Effector CD4-positive, alpha-beta T cell (primary cell): ENCODE measurements at regions not wholly inside any gene's neighbourhood (a gene's known extent, or its start where the extent isn't known, plus 50 kb on each side); places are given as distances from the start of the nearest gene placed in this dataset.
"Not testable (repeated sequence)": the region's sequence is repeated elsewhere in the genome, so short reads cannot be mapped to it uniquely, and the experiment has no call there.

Experiments used
- DNase-seq: peaks from one replicate; pipeline ENCODE4 v3.0.0-alpha.2; 2020

GRCh38 chr22:48919851-48920589, 907.7 kb downstream of the BRD1 start:
- DNase-seq: no peak

- no peak for DNase-seq
Observed at GRCh38 chr22:48919187-48919590, 908.5 kb downstream of the BRD1 start.

DNA sequence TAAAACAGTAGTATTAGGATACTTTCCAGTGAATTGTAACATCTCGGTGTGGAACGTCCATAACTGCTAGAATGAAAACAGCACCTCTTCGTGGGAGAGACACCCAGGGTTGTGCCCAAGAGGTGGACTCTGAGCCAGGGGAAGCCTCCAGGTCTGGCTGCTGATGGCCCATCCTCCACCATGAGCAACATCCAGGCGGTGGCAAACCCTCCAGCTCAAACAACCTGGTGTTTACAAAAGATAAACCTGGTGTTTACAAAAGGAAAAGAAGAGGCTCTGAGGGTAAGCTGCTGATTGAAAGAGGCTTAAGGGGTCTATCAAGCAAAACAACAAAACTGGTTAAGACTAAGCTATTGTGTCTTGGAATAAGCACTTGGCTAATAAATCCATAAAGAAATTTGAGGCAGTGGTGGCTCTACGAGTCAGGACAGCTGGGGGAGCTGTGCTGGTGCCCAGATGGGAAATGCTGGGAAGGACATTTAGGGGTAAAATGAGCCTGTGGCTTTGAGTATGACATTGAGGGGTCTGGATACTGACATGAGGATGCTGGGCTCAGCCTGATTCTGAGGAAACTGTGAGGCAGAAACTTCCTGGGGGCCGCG, 909.0 kb downstream of the BRD1 start:
- DNase-seq: no peak

- not testable (repeated sequence) for DNase-seq
Observed at GRCh38 chr22:48912356-48913066, 915.2 kb downstream of the BRD1 start.

GRCh38 chr22:48911647-48912046, 916.0 kb downstream of the BRD1 start:
- DNase-seq: not testable (repeated sequence)

GRCh38 chr22:48911067-48911466, 916.6 kb downstream of the BRD1 start:
- DNase-seq: not testable (repeated sequence)

DNA sequence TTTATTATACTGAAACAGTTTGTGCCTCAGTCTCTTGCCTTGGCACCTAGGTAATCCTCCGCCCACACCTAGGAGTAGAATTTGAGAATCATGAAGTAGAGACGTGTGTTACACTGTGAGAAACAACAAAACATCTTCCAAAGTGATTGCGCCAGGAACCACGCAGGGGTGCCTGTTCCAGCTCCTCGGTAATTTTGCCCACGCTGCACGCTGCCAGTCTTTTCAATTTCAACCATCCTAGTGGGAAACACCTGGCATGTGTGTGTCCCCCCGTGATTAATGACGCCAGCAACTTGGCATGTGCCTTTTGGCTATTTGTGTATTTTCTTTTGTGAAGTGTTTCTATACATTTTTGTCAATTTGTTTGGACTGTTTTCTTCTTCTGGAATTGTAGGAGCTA, 919.1 kb downstream of the BRD1 start:
- no peak for DNase-seq

GRCh38 chr22:48907591-48907990, 920.1 kb downstream of the BRD1 start:
- DNase-seq: no peak

DNA sequence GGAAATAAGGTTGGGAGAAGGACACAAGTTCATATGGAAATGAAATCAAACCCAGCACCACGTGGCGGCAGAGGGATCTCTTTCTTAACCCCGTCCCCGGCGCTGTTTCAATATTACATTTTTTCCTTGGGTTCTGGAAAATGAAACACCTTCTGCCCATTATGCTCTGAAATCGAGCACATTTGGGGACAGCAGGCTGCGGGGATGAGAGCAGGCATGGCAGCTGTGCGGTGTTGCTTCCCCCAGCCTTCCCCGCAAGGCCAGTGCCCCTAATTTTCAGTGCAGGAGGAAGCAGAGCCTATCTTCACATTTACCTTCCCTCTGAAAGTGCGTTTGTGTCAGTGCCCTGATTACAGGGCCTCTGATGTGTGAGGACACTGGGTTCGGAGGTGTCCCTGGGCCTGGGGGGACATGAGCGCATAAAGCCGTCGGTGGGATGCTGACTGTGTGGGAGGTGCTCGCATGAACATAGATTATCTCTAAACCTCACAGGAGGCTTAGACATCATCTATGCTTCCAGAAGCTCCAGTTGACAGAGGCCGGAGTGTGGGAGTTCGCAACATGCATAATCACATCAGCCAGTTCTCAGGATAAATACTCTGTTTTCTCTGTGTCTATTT, 921.3 kb downstream of the BRD1 start:
- no peak for DNase-seq

GRCh38 chr22:48905206-48905975, 922.3 kb downstream of the BRD1 start:
- no peak for DNase-seq

GRCh38 chr22:48902983-48903650, 924.6 kb downstream of the BRD1 start:
- DNase-seq: no peak

- no peak for DNase-seq
Observed at GRCh38 chr22:48902001-48902869, 925.4 kb downstream of the BRD1 start.

GRCh38 chr22:48901324-48901723, 926.3 kb downstream of the BRD1 start:
- DNase-seq: no peak

GRCh38 chr22:48900626-48901025, 927.0 kb downstream of the BRD1 start:
- DNase-seq: no peak

GRCh38 chr22:48900327-48900597, 927.4 kb downstream of the BRD1 start:
- DNase-seq: no peak

DNA sequence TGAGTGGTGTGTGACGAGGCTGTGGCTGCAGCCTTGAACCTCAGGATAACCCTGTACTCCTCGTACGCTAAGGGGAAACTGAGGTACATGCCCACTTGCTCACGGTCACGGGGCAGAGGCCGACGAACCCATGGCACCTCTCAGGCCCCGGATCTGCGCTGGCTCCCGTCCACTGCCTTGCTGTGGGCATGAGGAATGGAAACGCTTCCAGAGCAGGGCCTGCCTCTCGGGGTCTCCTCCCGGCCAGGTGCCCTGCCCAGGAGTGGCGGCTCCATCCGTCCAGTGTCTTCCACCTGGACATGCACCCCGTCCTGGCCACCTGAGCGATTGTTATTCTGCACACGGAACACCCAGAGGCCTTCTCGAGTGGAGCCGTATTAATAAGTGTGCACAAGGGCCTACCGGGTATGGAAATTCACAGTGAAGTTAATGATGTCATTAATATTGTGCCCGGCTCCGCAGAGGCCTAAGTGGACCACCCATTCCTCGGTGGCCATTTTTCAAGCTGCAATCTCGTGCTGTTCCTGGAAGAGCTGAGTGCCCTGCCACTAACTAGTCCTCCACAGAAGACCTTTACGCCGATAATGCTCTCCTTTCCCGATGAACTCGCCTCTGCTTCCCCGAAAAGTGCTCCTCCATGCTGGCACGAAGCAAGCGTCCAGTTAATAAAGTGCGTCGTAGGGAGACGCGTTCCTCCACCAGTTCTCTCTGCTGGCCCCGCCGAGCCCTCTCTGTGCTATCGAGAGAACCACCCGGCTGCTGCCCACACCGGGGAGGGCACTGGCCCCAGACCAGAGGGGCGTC, 927.9 kb downstream of the BRD1 start:
- no peak for DNase-seq

DNA sequence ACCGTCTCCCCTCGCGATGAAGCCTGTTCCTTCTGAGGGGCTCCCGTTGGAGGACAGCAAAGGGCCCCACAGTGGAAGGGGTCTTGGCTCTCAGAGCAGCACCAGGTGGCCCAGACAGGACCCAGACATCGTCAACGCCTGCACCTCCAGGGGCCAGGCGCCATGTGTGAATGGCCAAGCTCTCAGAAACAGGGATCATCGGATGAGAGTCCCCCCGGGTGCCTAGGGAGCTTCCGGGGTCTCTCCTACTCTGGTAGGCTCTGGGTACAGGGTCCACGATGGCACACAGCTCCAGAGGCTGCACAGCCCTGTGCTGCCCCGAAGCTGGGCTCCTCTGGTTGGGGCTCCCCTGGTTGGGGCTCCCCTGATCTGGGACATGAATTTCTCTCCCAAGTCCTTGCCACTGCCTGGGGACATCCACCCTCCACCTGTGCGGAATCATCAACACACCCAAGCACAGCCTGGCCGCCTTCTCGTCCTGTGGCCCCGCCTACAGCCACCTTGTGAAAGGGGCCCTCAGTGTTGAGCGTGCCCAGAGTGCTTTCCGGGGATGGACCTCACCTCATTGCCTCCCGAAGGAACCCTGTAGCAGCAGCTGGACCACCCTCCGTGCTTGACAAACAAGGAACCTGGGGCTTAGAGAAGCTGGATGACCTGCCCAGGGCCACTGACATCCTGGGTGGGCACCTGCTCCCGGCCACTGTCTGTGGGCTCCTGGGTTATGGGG, 929.0 kb downstream of the BRD1 start:
- no peak for DNase-seq

GRCh38 chr22:48897645-48898370, 929.9 kb downstream of the BRD1 start:
- no peak for DNase-seq
